NCI-H510A (cell line): ENCODE measurements at regions not wholly inside any gene's neighbourhood (a gene's known extent, or its start where the extent isn't known, plus 50 kb on each side); places are given as distances from the start of the nearest gene placed in this dataset.

Source experiments
- DNase-seq: peaks from one replicate; lab custom pipeline; 2025; lab: John Stamatoyannopoulos, UW

DNA sequence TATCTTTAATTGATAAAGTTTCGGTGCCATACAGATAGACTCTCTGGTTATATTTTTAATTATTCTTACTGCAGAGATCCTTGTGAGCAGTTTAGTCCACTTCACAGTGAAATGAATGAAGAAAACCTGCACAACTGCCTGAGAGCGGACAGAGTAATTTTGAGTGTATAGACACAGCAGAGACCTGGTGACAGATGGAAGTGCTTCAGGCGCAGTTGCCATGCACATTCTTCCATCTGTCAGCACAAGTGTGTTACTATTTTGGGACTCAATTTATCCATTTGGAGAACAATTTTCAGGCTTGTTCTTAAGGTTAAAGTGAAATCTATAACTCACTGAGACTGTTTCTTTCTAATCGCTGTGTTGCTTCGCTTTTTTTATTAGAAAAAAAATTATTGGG, 147.8 kb upstream of the SPHKAP start:
- no peak for DNase-seq

DNA sequence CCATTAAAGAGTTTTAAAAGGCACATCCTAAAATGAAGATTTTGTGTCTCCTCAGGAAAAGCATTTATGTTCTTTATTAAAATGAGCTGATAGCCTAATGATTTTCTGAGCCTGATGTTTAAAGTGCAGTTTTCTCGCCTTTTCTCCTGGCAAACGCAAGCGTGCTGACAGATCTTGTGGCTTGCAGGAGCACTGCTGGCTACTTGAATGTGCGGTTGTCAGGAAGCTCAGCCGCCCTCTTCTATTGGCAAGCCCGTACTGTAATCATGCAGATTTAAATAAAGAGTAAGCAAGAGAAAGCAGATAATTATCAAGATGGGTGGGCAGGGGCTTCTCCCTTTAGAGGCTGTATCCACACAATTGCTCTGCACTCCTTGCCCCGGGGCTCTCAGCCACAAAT, 139.5 kb upstream of the SPHKAP start:
- no peak for DNase-seq

DNA sequence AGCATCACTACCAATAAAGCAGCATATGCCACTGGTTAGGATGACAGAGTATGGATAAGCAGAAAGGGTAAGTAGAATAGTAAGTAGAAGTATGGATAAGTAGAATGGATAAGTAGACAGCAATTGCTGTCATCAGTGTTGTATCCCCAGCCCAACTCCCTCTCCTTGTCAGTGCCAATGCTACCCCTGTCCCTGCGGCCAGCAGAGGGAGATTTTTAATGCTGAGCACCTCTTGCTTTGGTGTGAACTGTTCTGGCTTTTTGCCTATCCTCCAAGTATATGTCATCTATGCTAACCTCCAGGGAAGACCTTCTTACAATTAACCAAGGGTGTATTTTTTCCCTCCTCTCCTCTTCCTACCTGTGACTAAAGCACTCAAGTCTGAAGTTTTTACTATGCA, 136.7 kb upstream of the SPHKAP start:
- no peak for DNase-seq

DNA sequence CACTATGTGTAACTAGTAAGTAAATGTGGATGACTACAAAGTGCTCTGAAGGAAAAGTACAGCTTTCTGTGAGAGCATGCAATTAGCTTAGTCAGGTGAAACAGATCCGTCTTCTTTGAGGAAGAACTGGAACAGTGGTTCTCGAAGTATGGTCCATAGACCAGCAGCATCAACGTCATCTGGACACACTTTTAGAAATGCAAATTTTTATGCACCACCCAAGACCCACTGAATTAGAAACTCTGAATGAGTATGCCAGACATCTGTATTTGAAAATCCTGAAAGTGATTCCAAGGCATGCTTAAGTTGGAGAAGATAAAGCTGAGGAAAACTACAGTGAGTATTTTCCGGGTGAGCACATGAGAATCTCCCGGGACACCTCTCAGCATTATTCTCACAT, 130.7 kb upstream of the SPHKAP start:
- DNase-seq: no peak

DNA sequence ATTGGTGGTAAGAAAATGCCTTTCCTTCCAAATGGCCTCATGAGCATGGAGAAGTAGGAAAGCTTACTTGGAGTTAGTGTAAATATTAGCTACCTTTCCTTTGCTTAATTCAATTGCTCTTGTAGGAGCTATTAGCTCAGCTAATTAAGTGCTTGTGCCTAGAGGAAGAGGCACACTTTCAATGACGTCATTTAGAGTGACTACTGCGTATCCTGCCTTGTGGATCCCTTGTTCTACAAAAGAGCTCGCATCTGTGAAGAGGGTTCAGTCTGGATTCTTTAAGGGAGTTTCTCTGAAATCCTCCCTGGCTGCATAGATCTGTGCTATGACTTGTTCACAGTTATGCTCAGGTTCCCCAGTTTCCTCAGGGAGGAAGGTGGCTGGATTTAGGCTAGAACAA, 122.5 kb upstream of the SPHKAP start:
- no peak for DNase-seq

DNA sequence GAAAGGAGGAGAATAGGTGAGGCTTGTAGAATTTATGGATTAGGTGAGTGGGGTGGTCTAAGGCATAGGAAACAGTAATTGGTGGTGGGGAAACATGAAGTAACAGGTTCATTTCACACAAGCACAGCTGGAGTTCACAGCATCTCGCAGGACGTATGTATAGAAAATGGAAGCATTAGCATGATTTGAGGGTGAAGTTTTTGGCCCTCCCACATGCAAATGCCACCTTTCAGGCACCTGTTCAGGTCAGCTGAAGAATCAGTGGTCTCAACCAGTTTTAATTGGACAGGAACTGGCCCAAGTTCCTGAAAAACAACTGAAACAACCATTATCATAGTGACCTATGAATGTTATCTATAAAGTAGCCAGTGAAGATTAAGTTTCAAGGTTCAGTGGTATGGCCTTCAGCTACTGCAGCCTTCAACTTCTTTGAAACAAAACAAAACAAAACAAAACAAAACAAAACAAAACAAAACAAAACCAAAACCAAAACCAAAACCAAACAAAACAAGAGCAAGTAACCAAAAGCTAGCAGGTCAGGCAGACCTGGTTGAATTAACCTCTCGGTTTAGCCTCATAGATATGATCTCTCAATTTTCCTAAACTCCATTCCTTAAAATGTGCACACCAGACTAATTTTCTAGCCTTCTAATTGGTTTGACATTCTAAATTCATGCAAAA, 102.1 kb upstream of the SPHKAP start:
- no peak for DNase-seq

DNA sequence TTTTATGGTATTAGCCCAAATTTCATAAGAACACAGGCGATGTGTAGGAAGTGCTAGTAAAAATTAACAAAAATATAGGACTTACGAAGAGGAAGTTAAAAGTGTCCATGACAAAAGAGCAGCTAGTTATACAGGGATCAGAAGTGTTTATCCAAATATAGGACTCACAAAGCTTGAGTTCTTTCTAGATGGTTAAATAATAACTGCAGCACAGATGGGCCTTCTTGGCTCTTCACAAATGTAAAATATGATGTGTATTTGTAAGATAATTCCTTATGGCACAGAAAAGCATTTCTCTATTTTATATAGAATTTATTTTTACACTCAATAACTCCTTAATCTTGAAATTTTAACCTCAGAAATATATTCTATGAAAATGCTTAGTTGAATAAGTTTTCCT, 100.9 kb upstream of the SPHKAP start:
- DNase-seq: no peak

DNA sequence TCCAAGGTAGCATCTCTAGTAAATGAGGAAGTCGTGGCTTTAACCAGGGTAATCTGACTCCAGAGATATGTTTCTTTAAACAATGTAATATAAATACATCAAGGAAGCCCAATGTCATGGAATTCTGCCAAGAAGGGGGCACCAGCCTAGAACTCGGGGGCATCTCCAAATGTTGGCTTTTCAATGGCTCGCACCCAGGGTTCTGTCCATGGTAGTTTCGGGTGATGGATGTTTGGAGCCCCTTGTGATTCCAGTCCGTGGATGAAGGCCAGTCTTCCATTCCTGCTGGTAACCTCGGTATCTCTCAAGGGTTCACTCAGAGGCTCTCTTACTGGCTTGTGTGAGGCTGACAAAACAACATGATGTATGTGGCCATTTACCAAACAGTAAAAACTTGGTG, 91.7 kb upstream of the SPHKAP start:
- DNase-seq: no peak

DNA sequence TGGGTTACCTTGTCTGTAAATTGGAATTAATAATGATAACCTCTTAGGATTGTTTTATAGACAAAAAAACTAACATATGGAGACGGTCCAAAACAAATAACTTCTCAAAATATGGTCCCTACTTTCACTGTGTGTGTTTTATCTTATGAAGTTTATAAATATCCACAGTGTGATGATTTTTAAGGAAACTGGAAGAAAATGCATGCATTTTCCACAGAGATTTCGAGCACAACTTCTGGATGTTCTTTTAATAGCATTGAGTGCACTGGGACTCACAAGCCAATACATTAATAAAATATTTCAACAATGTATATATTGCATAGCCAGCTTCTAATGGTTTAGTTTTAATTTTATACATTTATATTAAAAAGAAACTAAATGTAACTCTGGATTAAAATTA, 87.9 kb upstream of the SPHKAP start:
- no peak for DNase-seq

DNA sequence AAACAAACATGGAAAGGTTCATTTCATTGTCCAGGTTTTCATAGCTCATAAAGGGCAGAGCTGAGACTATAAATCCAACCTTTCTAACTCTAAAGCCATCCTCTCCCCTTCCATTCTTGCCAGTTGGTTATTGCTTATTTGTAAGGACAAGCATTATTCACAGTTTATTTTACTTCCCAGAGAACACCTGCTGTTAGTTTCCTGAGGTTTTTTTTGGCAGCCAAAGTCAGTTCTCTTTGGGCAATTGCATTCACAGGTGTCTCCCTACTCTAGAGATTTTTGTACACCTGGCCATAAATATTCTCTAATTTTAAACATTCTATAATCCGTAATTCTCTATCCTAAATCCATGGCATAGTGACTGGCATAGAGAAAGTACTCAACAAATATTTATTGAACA, 87.3 kb upstream of the SPHKAP start:
- no peak for DNase-seq

DNA sequence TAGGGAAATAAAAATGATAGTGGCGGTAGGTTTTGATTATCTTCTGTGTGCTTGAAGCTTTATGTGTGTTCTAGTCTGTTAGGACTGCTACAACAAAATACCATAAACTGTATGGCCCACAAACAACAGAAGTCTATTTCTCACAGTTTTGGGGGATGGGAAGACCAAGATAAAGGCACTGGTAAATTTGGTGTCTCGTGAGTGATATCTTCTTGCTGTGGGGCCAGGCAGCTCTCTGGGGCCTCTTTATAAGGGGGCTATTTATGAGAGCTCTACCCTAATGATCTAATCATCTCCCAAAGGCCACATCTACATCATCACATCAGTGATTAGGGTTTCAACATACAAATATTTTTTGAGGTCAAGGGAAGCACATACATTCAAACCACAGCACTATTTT, 86.8 kb upstream of the SPHKAP start:
- DNase-seq: no peak

DNA sequence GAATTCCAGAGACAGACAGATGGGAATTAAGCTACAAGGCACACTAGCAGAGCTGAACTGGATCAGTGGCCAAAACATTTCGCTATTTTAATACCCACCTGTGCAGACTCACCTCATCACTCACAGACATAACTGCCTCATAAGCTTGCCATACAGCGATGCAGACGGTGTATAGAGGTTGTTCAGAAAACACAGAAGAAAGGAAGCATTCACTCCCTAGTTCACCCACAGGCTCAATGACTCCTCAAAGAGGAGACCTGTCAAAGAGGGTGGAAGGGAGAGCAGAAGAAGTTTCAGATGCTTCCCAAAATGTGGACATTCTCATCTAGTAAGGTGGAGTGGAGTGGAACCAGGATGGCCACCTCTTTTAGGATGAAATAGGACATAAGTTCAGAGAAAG, 81.7 kb upstream of the SPHKAP start:
- no peak for DNase-seq

DNA sequence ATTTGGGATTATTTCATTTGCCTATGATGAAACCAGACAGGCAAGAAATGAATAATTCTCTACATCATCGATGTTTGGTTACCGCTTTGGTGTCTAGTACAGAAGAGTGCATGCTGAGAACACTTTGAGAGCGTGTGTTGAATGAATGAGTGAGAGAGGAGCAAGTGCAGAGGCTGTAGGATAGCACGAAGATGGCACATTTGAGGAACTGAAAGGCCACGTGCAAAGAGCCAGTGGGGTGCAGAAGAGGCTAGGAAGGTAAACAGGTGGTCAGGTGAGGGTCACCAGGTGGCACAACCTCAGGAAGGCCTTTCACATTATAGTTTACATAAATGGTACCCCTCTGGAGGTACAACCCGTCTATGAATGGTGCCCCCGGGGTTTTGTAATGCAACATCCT, 80.1 kb upstream of the SPHKAP start:
- DNase-seq: no peak

DNA sequence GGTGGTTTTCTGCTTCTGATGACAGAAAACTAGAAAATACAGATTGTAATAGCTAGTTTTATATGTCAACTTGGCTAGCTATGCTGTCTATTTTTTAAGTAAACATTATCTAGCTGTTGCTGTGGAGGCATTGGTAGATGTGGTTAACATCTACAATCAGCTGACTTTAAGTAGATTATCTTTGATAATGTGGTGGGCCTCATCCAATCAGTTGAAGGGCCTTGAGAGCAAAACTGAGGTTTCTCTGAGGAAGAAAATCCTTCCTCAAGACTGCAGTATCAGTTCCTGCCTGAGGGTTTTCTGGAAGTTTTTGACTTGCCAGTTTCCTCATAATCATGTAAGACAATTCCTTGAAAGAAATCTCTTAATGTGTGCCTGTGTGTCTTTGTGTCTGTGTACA, 75.9 kb upstream of the SPHKAP start:
- DNase-seq: no peak

DNA sequence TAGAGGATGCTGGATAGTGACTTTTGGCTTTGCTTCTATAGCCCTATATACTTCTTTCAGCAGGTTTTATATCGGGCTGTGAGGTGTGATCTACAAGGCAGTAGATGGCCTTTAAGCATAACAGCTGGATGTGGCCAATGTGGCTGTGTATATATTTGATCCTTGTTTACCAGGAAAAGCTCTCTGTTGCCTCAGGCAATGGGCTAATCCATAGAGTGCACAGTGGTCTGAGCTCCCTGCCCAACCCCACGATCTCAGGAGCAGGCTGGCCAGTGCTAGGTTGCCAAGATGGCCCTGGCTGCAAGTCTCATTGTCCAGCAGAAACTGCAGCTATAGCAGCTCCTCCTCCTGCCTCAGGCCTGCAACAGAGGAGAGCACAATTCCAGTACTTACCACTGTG, 72.3 kb upstream of the SPHKAP start:
- DNase-seq: no peak

DNA sequence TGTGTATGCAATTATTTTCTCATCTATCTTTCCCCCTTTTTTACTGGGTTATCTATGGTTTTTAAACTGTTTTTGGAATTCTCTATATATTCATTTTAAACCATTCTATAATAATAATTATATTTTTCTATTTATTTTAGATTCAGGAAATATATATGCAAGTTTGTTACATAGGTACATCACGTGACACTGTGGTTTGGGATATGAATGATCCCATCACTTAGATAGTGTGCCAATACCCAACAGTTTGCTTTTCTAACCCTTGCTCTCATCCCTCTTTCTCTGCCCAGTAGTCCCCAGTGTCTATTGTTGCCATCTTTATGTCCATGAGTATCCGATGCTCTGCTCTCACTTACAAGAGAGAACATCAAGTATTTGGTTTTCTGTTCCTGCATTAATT, 65.8 kb upstream of the SPHKAP start:
- no peak for DNase-seq

DNA sequence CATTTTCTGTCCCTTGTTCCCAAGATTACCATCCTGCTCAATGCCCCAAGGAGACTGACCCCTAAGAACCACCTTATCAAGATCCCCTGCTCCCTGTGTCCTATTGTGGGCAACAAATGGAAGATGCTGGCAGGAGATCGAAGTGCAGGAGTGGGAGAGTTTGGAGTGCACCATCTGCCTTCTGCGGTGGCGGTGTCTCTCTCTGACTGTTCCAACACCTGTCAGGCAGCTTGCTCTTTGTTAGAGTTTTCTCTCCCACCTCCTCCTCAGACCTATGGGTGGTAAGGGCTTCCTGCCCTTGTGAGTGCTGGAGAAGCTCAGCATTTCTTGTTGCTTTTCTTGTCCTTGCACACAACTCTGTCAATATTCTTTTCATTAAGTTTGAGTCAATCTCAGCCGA, 64.1 kb upstream of the SPHKAP start:
- DNase-seq: no peak

DNA sequence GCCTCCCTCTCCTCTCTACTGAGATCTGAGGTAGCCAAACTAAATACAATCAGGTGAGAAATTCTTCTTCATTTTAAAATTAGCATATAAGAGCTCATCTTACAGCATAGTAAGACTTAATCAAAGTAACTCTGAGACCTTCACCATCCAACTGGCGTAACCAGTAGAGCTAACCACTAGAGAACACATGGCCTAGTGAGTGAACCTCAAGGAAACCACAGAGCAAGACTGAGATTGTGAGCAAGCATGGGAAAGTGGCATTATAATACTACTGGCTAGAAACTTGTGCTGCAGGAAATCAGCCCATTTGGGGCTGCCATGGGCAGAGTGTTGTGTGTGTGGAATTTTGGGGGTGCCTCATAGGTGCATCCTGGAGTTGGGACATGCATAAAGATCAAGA, 61.1 kb upstream of the SPHKAP start:
- no peak for DNase-seq

DNA sequence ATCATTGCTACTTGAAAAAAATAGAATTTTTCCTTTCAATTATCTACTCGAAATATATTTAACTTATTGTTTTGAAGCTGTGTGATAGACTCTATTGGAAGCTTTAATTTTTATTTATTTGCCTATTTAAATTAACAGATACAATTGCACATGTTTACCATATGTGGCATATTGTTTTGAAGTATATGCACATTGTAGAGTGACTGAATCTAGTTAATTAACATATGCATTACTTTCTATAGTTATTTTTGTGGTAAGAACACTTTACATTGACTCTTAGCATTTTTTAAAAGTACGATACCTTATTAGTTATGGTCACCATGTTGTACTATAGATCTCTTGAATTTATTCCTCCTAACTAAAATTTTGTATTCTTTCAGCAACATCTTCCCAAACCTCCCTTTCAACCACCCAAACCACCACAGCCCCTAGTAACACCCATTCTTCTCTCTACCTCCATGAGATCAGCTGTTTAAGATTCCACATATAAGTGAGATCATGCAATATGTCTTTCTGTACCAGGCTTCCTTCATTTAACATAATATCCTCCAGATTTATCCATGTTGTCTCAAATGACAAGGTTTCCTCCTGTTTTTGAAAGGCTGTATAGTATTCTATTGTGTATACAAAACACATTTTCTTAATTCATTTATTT, 58.5 kb upstream of the SPHKAP start:
- no peak for DNase-seq

DNA sequence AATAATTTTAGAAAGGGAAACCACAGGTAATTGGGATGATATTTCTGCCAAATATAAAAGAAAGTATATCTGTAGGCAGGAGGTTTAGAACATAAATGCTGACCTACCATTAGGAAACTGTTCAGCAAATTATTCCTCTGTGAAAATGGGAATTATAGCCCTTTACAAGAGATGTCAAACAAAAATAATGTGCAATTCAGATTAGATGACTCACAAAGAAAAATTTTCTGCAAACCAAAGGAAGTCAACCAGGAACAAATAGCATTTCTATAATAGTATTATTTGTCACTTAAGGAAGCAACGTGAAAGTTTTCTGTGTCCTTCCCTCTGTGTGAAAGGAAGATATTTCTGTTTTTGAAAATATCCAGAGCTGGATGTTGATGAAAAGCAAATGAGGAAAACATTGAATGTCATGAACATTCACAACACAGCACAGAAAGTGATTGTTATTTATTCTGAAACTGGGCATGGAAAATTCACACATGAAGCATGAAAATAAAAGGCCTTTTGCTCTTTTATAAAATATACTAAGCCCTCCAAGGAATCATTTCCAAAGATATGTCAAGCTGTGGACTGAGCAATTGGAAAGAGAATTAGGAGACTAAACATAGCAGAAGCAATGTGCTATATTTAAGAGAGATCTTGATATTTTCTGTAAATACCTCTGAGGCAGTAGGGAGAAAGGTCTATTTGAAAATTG, 57.9 kb upstream of the SPHKAP start:
- DNase-seq: no peak
